IPS-18a (cell line): ENCODE measurements at regions not wholly inside any gene's neighbourhood (a gene's known extent, or its start where the extent isn't known, plus 50 kb on each side); places are given as distances from the start of the nearest gene placed in this dataset.

ENCODE experiments used
- H3K27ac ChIP-seq: one replicate; pipeline ENCODE4 v1.5.1; 2013; ENCODE audit warnings: low read length
- H3K27me3 ChIP-seq: one replicate; pipeline ENCODE4 v1.6.1; 2013; ENCODE audit warnings: mild to moderate bottlenecking, low read length; ENCODE audit not compliant: control insufficient read depth, insufficient read depth
- H3K36me3 ChIP-seq: one replicate; pipeline ENCODE4 v1.6.1; 2013; ENCODE audit warnings: low read depth, low read length; ENCODE audit not compliant: control insufficient read depth
- H3K4me1 ChIP-seq: one replicate; pipeline ENCODE4 v1.6.1; 2013; ENCODE audit warnings: low read depth, low read length; ENCODE audit not compliant: control insufficient read depth
- H3K4me3 ChIP-seq: one replicate; pipeline ENCODE4 v1.5.1; 2013; ENCODE audit warnings: low read length
- H3K9ac ChIP-seq: one replicate; pipeline ENCODE4 v1.6.1; 2013; ENCODE audit warnings: mild to moderate bottlenecking, low read length, moderate library complexity
- H3K9me3 ChIP-seq: one replicate; pipeline ENCODE4 v1.6.1; 2013; ENCODE audit warnings: low read depth, low read length; ENCODE audit not compliant: control insufficient read depth

DNA sequence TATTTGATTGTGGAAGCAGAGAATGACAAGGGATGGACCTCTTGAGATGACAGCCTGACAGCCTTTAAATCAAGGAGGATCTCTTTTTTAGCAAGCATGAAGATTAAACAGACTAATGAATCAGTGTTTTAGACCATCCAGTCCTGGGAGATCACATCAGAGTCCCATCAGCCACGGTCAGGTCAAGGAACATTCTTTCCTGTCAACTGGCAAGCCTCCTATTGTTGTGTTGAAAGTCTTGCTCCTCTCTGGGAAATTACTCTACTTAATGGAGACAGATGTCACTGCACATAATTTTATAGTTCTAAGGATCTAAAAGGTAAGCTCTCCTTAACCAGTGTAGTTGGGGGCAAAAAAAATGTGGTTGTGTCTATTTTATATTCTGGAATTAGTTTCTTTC, 469.0 kb downstream of the TMEM182 start:
- Histone ChIP-seq H3K27me3 (no peaks in the 10 kb centered on the region), H3K36me3 (no peaks in the 10 kb centered on the region), H3K4me3 (no peak overlapping the region), H3K9ac (no peak overlapping the region), H3K27ac (no peak overlapping the region), H3K4me1 (no peaks in the 10 kb centered on the region), H3K9me3 (no peaks in the 10 kb centered on the region)

DNA sequence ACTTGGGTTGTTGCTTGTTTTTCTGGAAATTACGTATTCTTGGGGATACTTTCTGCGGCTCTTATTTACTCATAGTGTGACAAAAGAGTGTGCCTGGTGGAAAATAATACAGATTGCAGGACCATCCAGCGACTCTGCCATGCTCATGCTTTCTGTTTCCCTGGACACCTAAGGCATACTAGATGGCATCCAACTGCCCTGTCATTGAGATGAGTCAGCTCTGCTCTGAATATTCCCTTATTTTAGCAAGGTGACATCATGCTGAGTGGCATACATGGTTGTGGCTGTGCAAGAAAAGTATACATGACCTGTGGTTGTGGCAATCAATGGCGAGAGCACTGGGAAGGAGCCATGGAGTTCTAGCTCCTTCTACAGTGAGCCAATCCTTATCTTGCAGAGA, 471.0 kb downstream of the TMEM182 start:
- Histone ChIP-seq H3K27ac (no peak overlapping the region), H3K36me3 (no peaks in the 10 kb centered on the region), H3K9ac (no peak overlapping the region), H3K27me3 (no peaks in the 10 kb centered on the region), H3K4me3 (no peak overlapping the region), H3K9me3 (no peaks in the 10 kb centered on the region), H3K4me1 (no peaks in the 10 kb centered on the region)

DNA sequence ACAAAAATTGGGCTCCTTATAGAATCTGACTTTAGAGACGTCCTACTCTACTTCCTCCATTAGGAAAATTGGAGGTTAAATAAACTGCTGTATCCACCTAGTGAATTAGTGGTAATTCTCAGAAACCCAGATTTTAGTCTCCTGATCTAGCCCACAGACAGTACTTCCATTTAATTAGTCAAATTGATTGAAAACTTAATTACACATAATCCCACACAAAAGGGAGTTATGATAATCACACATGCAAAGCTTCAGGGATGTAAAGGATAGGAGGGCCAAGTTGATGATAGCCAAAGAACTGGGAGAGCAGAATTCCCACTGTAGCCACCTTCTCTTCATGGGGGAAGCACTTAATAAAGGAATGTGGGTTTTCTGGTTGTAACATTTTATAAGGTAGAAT, 471.9 kb downstream of the TMEM182 start:
- H3K9me3 ChIP-seq: no peaks in the 10 kb centered on the region
- no peaks in the 10 kb centered on the region for H3K36me3 ChIP-seq
- no peaks in the 10 kb centered on the region for H3K4me1 ChIP-seq
- no peak overlapping the region for H3K27ac ChIP-seq
- no peaks in the 10 kb centered on the region for H3K27me3 ChIP-seq
- no peak overlapping the region for H3K9ac ChIP-seq
- no peak overlapping the region for H3K4me3 ChIP-seq

DNA sequence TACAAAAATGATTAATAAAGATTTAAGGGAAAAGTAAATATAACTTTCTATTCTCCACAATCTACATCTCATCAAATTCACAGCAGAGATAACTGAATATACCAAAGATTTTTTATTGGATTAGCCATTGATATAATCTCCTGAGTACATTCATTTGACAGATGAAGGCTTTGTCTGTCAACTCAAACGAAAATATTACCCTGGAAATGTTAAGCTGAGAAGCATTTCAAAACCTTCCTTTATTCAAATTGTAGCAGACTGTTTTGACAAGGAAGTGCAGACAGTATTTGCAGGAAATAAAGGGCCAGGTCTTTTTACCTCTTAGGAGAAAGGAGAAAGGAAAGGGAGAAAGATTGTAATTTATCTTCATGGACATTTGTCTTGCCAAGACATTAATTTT, 473.5 kb downstream of the TMEM182 start:
- no peak overlapping the region for H3K27ac ChIP-seq
- no peaks in the 10 kb centered on the region for H3K4me1 ChIP-seq
- no peak overlapping the region for H3K9ac ChIP-seq
- no peak overlapping the region for H3K4me3 ChIP-seq
- no peaks in the 10 kb centered on the region for H3K27me3 ChIP-seq
- H3K36me3 ChIP-seq: no peaks in the 10 kb centered on the region
- no peaks in the 10 kb centered on the region for H3K9me3 ChIP-seq

DNA sequence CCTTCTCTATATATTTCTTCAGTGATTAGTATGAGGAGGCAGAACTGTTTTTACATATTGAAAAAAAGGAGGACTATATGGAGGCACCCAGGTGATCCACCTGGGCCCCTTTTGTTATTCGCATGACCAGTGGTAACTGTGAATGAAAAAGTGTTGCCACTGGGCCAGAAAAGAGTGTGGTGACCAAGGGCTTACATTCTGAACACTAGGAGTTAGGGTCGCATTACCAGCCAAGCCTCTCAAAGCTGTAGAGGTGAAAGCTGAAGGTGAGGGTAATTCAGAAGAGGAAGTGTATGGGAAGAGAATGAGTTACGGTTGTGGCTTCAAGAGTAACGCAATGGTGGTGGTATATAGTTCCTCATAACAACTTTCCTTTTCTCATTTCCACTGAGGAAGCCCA, 487.6 kb downstream of the TMEM182 start:
- Histone ChIP-seq H3K27me3 (no peaks in the 10 kb centered on the region), H3K4me3 (no peak overlapping the region), H3K9ac (no peak overlapping the region), H3K36me3 (no peaks in the 10 kb centered on the region), H3K27ac (no peak overlapping the region), H3K9me3 (no peaks in the 10 kb centered on the region), H3K4me1 (no peaks in the 10 kb centered on the region)

DNA sequence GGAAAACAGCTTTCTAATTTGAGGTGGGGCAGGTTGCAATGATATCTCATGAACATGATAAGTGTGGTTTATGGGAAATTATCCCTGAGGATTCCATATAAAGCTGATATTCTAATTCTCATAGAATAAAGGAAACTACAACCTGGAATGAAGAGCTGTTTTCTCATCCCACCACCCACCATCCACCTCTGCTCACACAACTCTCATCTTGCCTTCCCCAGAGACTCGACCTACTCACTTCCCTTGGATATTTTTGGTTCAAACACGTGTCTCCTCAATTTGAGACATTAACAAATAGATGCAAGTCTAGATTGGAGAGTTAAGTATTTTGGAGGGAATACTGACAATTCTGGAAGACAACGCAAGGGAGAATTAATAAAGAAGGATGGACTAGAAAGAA, 490.9 kb downstream of the TMEM182 start:
- Histone ChIP-seq H3K27me3 (no peaks in the 10 kb centered on the region), H3K27ac (no peak overlapping the region), H3K36me3 (no peaks in the 10 kb centered on the region), H3K9ac (no peak overlapping the region), H3K4me3 (no peak overlapping the region), H3K9me3 (no peaks in the 10 kb centered on the region), H3K4me1 (no peaks in the 10 kb centered on the region)

DNA sequence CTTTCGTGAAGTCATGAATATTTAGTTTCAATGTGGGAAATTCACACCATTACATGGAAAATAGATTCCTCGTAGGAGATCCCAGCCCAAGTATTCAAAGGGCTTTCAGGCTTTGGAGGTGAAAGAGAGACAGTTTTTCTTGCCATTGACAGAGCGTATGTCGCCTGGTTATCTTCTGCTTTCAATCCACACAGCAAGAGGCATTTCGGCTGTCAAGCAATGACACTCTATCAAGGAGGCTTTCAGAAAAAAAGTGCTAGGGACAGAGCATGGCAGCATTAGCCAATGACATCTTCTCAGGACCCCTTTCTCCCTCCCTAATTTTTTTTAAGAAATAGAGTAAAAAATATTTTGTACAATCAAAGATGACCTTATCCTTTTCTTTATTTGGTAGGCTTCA, 492.8 kb downstream of the TMEM182 start:
- Histone ChIP-seq H3K4me1 (no peaks in the 10 kb centered on the region), H3K9ac (no peak overlapping the region), H3K27me3 (no peaks in the 10 kb centered on the region), H3K9me3 (no peaks in the 10 kb centered on the region), H3K27ac (no peak overlapping the region), H3K36me3 (no peaks in the 10 kb centered on the region), H3K4me3 (no peak overlapping the region)

DNA sequence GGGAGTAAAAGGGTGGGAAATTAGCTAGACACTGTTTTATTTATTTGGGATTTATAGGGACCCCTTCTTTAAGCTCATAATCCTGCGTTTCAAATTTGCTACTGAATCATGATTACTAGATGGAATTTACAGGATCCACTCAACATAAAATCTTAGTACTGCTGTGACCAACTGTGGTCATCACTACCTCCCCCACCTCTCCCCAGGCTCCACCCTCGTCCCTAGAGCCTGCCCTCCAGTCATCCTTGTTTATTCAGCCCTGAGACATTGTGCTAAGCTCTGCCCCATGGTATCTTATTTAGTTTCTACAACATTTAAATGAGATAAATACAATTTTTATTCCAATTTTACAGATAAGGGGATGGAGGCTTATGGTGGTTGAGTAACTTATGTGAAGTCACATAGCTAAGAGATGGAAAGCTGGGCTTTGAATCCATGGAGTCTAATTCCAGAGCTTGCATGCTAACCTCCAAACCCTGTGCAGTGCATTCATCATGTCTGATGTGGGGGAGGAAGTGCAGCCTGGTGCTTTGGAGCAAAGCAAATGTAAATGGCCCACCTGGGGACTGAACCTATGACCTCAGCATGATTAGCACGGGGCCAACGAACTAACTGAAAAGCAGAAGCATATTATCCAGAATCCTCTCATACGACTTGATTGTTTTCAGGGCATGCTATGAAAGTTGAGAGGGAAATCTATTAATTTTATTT, 502.4 kb downstream of the TMEM182 start:
- Histone ChIP-seq H3K4me3 (no peak overlapping the region), H3K9ac (no peak overlapping the region), H3K27ac (no peak overlapping the region), H3K9me3 (no peaks in the 10 kb centered on the region), H3K4me1 (peaks cover 6% of the 10 kb centered on the region), H3K27me3 (no peaks in the 10 kb centered on the region), H3K36me3 (no peaks in the 10 kb centered on the region)

DNA sequence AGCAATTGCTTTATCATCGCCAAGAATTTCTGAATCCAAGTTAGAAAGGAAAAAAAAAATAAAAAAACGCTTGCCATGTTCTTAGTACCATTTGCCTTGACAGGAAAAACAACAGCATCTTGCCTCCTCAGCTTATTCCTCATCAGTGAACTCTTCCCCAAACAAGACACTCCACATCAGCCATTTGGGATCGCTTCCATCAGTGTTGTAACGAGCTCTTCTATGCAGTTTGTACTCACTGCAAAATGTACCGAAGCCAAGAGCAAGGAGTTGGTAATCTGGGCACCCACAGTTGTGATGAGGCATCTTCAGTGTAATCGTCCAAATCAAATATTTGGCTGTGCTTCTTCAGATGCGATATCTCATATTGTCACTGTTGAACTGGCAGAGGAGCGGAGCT, 503.7 kb downstream of the TMEM182 start:
- Histone ChIP-seq H3K36me3 (no peaks in the 10 kb centered on the region), H3K9me3 (no peaks in the 10 kb centered on the region), H3K4me1 (peaks cover 6% of the 10 kb centered on the region), H3K9ac (no peak overlapping the region), H3K4me3 (no peak overlapping the region), H3K27ac (no peak overlapping the region), H3K27me3 (no peaks in the 10 kb centered on the region)

DNA sequence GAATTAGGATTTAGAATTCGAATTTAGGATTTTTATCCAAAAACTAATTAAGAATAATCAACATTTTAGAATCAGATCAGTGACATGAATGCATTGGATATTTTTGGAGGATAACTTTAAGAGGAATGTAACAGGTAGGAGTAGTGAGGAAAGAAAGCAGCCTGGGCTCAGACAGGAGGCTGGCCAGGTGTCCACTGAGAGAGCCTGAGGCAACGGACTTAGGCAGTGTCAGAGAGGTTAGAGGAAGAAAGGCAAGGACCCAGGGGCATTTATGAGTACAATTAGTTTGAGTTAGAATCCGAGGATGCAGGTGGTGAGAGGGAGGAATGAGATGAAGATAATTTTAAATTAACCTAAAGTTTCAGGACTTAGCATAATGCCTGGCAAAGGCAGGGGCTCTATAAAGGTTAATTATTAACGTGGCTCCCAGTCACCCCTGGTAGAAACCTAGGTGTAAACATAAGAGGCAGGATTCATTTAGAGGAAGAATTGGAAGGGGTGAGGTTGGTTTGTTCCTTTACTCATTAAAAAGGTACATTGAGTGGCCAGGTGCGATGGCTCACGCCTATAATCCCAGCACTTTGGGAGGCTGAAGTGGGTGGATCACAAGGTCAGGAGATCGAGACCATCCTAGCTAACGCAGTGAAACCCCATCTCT, 507.1 kb downstream of the TMEM182 start:
- no peaks in the 10 kb centered on the region for H3K36me3 ChIP-seq
- no peak overlapping the region for H3K27ac ChIP-seq
- H3K27me3 ChIP-seq: no peaks in the 10 kb centered on the region
- peaks cover 12% of the 10 kb centered on the region for H3K9me3 ChIP-seq
- H3K4me3 ChIP-seq: no peak overlapping the region
- H3K9ac ChIP-seq: no peak overlapping the region
- peaks cover 5% of the 10 kb centered on the region for H3K4me1 ChIP-seq

DNA sequence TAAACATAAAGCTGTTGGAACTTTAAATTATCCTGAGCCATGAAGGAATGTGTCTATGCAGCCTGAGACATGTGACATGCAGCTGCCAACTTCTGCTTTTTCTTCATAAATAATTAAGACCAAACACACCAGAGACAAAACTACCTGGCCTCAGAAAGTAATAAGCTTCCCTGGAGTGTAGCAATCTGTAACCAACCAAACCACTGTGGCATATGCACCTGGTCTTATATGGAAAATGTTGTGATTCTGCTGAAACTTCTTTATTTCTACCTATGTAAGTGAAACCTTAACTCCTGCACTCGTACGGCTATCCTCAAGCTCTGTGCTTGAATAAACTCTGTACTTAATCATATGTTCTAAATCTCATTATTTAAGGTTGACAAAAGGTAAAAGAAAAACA, 515.0 kb downstream of the TMEM182 start:
- Histone ChIP-seq H3K9me3 (peaks cover 10% of the 10 kb centered on the region), H3K27ac (no peak overlapping the region), H3K4me1 (no peaks in the 10 kb centered on the region), H3K36me3 (no peaks in the 10 kb centered on the region), H3K27me3 (no peaks in the 10 kb centered on the region), H3K4me3 (no peak overlapping the region), H3K9ac (no peak overlapping the region)

DNA sequence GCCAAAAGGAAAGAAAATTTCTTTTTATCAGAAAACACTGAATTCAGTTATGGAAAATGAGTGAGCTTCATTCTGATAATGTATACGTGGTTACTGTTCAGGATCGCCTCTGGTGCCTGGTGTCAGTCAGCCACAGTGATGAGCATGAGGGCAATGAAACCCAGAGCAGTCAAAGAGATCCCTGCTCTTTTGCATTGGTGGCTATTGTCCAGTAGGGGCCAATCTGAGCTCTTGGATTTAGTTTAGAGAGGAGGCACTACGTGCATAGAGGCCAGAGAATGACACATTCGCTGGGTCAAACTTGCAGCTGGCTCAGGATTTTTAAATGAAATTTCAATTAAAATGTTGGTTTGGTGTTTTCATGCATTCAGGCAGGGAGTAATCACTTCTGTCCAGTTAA, 522.9 kb downstream of the TMEM182 start:
- no peak overlapping the region for H3K9ac ChIP-seq
- H3K9me3 ChIP-seq: no peaks in the 10 kb centered on the region
- no peak overlapping the region for H3K27ac ChIP-seq
- H3K27me3 ChIP-seq: no peaks in the 10 kb centered on the region
- no peak overlapping the region for H3K4me3 ChIP-seq
- no peaks in the 10 kb centered on the region for H3K36me3 ChIP-seq
- peaks cover 16% of the 10 kb centered on the region for H3K4me1 ChIP-seq
